HEK293 (cell line): ENCODE measurements at regions not wholly inside any gene's neighbourhood (a gene's known extent, or its start where the extent isn't known, plus 50 kb on each side); places are given as distances from the start of the nearest gene placed in this dataset.

Experiments used
- CTCF ChIA-PET: fragments of 350-600 bp; formaldehyde crosslinking; extraction: SDS; loops from one replicate; lab custom pipeline; 2021; ENCODE audit warnings: antibody characterized with exemption; lab: Yijun Ruan, JAX
- POLR2A ChIA-PET: fragments of 300-600 bp; formaldehyde crosslinking; extraction: SDS; loops from one replicate; lab custom pipeline; 2020; ENCODE audit warnings: antibody characterized with exemption, inconsistent platforms; lab: Yijun Ruan, JAX
- H3K27ac ChIP-seq: fragments of 200-500 bp; sonication (Bioruptor generic); 2 replicates; pipeline ENCODE4 v1.5.1; 2014; ENCODE audit warnings: low read depth, low read length, control low read depth, inconsistent platforms; ENCODE audit errors: extremely low read depth
- H3K36me3 ChIP-seq, 2 experiments: fragments of 200-500 bp in 1 of 2; sonication (Bioruptor generic) in 1 of 2; 1 replicate in 1 of 2; 2 replicates in 1 of 2; pipeline ENCODE4 v1.5.1; 2014 to 2017; ENCODE audit warnings: inconsistent platforms in 2 of 2, low read length in 2 of 2; ENCODE audit not compliant: control insufficient read depth in 2 of 2, insufficient read depth in 1 of 2
- H3K4me1 ChIP-seq: fragments of 200-500 bp; sonication (Bioruptor generic); 2 replicates; pipeline ENCODE4 v1.5.1; 2014; ENCODE audit warnings: mild to moderate bottlenecking, low read length, inconsistent platforms; ENCODE audit not compliant: control insufficient read depth, insufficient read depth
- H3K4me3 ChIP-seq: 2 replicates; pipeline ENCODE4 v1.5.1; 2011; ENCODE audit warnings: low read depth, mild to moderate bottlenecking, control low read depth, low read length, moderate library complexity
- H3K9me3 ChIP-seq: fragments of 200-500 bp; sonication (Bioruptor generic); 2 replicates; pipeline ENCODE4 v1.5.1; 2014; ENCODE audit warnings: low read depth, low read length, inconsistent platforms; ENCODE audit not compliant: control insufficient read depth, insufficient read depth
- EGR2 ChIP-seq: fragments of 450-650 bp; formaldehyde crosslinking; IDR thresholded peaks from 2 replicates; pipeline ENCODE4 v1.5.1; 2016; ENCODE audit warnings: low read depth, missing biosample characterization, missing genetic modification characterization
- GLI4 ChIP-seq: fragments of 450-650 bp; formaldehyde crosslinking; IDR thresholded peaks from 2 replicates; pipeline ENCODE4 v1.5.1; 2016; ENCODE audit warnings: missing biosample characterization, missing genetic modification characterization
- GLIS1 ChIP-seq: fragments of 450-650 bp; formaldehyde crosslinking; IDR thresholded peaks from 2 replicates; pipeline ENCODE4 v1.5.1; 2016; ENCODE audit warnings: missing biosample characterization, missing genetic modification characterization
- HOXA7 ChIP-seq: sonication (generic); formaldehyde crosslinking; IDR thresholded peaks from 2 replicates; pipeline ENCODE4 v1.8.1; 2022; ENCODE audit warnings: missing genetic modification reagents, borderline replicate concordance
- KLF1 ChIP-seq: fragments of 450-650 bp; formaldehyde crosslinking; IDR thresholded peaks from 2 replicates; pipeline ENCODE4 v1.5.1; 2016; ENCODE audit warnings: missing biosample characterization, missing genetic modification characterization
- ZEB2 ChIP-seq: fragments of 450-650 bp; formaldehyde crosslinking; IDR thresholded peaks from 2 replicates; pipeline ENCODE4 v1.5.1; 2016; ENCODE audit warnings: missing biosample characterization, missing genetic modification characterization
- ZFP3 ChIP-seq: fragments of 450-650 bp; formaldehyde crosslinking; IDR thresholded peaks from 2 replicates; pipeline ENCODE4 v1.5.1; 2016; ENCODE audit warnings: low read depth, missing biosample characterization, missing genetic modification characterization
- ZNF248 ChIP-seq: fragments of 450-650 bp; formaldehyde crosslinking; IDR thresholded peaks from 2 replicates; pipeline ENCODE4 v1.5.1; 2017; ENCODE audit warnings: missing biosample characterization, missing genetic modification characterization
- ZNF335 ChIP-seq: fragments of 450-650 bp; formaldehyde crosslinking; conservative IDR thresholded peaks from 2 replicates; pipeline ENCODE4 v1.5.1; 2016; ENCODE audit warnings: missing biosample characterization, missing genetic modification characterization
- ZNF350 ChIP-seq: fragments of 450-650 bp; formaldehyde crosslinking; IDR thresholded peaks from 2 replicates; pipeline ENCODE4 v1.5.0; 2017; ENCODE audit warnings: missing biosample characterization, mild to moderate bottlenecking, missing genetic modification characterization
- ZNF423 ChIP-seq: fragments of 450-650 bp; formaldehyde crosslinking; IDR thresholded peaks from 2 replicates; pipeline ENCODE4 v1.5.1; 2016; ENCODE audit warnings: missing biosample characterization, missing genetic modification characterization
- ZNF473 ChIP-seq: fragments of 450-650 bp; formaldehyde crosslinking; IDR thresholded peaks from 2 replicates; pipeline ENCODE4 v1.5.1; 2017; ENCODE audit warnings: missing biosample characterization, missing genetic modification characterization
- ZNF549 ChIP-seq: fragments of 450-650 bp; IDR thresholded peaks from 2 replicates; pipeline ENCODE4 v1.5.1; 2018; ENCODE audit warnings: missing biosample characterization, missing genetic modification characterization, mild to moderate bottlenecking, inconsistent platforms, moderate library complexity
- ZNF555 ChIP-seq: fragments of 450-650 bp; formaldehyde crosslinking; conservative IDR thresholded peaks from 2 replicates; pipeline ENCODE4 v1.5.1; 2017; ENCODE audit warnings: missing biosample characterization, mild to moderate bottlenecking, missing genetic modification characterization, inconsistent platforms
- ZNF785 ChIP-seq: fragments of 450-650 bp; formaldehyde crosslinking; IDR thresholded peaks from 2 replicates; pipeline ENCODE4 v1.5.1; 2016; ENCODE audit warnings: missing biosample characterization, missing genetic modification characterization
- ZSCAN16 ChIP-seq: fragments of 450-650 bp; formaldehyde crosslinking; IDR thresholded peaks from 2 replicates; pipeline ENCODE4 v1.5.1; 2016; ENCODE audit warnings: missing biosample characterization, missing genetic modification characterization
- TF ChIP-seq, protein P1 (sequence below): IDR thresholded peaks from 2 replicates; pipeline ENCODE4 v1.6.1; 2011; ENCODE audit warnings: mild to moderate bottlenecking, low read depth, low read length, borderline replicate concordance
- TF ChIP-seq, protein P2 (sequence below): fragments of 450-650 bp; formaldehyde crosslinking; IDR thresholded peaks from 2 replicates; pipeline ENCODE4 v1.5.1; 2016; ENCODE audit warnings: missing biosample characterization, missing genetic modification characterization
- TF ChIP-seq, protein P3 (sequence below): fragments of 450-650 bp; formaldehyde crosslinking; IDR thresholded peaks from 2 replicates; pipeline ENCODE4 v1.5.1; 2016; ENCODE audit warnings: missing biosample characterization, missing genetic modification characterization
- TF ChIP-seq, protein P4 (sequence below): fragments of 450-650 bp; formaldehyde crosslinking; IDR thresholded peaks from 2 replicates; pipeline ENCODE4; 2016; ENCODE audit warnings: missing biosample characterization, missing genetic modification characterization
- TF ChIP-seq, protein P5 (sequence below): fragments of 450-650 bp; formaldehyde crosslinking; IDR thresholded peaks from 2 replicates; pipeline ENCODE4 v1.5.0; 2017; ENCODE audit warnings: missing biosample characterization, missing genetic modification characterization, borderline replicate concordance
- TF ChIP-seq, protein P6 (sequence below): fragments of 450-650 bp; formaldehyde crosslinking; IDR thresholded peaks from 2 replicates; pipeline ENCODE4 v1.5.1; 2016; ENCODE audit warnings: missing biosample characterization, missing genetic modification characterization
- TF ChIP-seq, protein P7 (sequence below): fragments of 450-650 bp; formaldehyde crosslinking; IDR thresholded peaks from 2 replicates; pipeline ENCODE4 v1.5.1; 2017; ENCODE audit warnings: missing biosample characterization, missing genetic modification characterization

DNA sequence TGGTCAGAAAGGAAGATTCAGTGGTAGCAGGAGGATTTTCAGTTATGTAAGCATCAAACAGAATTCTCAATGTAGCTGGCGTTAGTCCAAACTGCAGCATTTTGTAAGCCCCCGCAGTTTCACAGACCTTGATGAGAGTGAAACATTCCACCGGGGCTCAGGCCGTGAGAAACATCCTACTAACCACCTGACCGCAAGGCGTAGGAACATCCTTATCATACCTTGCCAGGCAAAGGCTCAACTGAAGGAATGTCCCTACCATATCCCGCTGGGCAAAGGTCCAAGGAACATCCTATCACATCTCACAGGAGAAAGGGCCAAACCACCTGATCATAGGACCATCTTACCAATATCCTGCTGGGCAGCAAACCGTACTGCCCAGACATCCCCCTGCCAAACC, 624.8 kb upstream of the TMEM132C start (continued):
- TF ChIP-seq, protein P1, sequence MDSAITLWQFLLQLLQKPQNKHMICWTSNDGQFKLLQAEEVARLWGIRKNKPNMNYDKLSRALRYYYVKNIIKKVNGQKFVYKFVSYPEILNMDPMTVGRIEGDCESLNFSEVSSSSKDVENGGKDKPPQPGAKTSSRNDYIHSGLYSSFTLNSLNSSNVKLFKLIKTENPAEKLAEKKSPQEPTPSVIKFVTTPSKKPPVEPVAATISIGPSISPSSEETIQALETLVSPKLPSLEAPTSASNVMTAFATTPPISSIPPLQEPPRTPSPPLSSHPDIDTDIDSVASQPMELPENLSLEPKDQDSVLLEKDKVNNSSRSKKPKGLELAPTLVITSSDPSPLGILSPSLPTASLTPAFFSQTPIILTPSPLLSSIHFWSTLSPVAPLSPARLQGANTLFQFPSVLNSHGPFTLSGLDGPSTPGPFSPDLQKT, result no peak
- TF ChIP-seq ZNF335 (tag by site-specific recombination), result no peak

DNA sequence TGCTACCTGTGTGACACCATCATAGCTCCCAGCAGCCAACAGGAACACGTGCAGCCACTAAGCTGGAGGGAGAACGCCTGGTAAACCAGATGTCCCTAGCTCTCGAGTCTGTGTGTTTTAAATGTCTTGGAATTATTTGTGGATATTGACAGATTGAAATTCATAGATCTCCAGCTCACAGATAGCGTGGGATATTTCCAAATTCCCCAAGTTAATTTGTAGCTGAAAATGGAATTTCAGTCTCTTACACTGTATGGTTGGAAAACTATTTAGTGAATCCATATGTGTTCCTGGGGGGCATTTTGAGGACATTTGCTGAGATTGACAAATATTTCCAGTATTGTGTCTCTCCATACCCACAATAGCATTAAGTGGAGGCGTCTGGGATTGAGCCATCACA, 618.6 kb upstream of the TMEM132C start:
- H3K36me3 ChIP-seq, result no peaks in the 10 kb centered on the region
- no peak overlapping the region for H3K27ac ChIP-seq
- TF ChIP-seq ZNF473 (no peak), KLF1 (tag by site-specific recombination) (no peak), ZNF423 (no peak)
- no peak overlapping the region for H3K4me3 ChIP-seq
- no peaks in the 10 kb centered on the region for H3K4me1 ChIP-seq
- H3K9me3 ChIP-seq, result no peaks in the 10 kb centered on the region
- ChIA-PET POLR2A (no interaction called here), CTCF (interaction anchor here (0.9 kb wide), 1 partner anchor 41 kb away, joined by 3 read pairs; no protein-coding TSS in a partner anchor)

DNA sequence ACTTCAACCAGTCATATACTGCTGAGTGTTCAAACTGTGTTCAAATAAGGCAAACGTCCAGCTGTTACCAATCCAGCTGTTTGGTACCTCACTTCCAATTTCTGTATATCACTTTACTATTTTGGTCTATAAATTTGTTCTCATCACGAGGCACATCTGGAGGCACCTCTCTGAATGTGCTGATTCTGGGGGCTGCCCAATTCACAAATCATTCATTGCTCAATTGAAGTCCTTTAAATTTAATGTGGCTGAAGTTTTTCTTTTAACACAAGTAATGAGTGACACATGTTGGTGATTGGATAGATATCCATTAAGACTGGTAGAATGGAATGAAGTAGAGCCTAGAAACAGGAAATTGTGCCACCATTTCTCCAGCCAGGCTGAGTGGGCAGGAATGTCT, 617.0 kb upstream of the TMEM132C start:
- H3K36me3 ChIP-seq, result no peaks in the 10 kb centered on the region
- no peak overlapping the region for H3K27ac ChIP-seq
- ChIA-PET POLR2A (no interaction called here), CTCF (no interaction called here)
- H3K4me3 ChIP-seq, result no peak overlapping the region
- no peaks in the 10 kb centered on the region for H3K4me1 ChIP-seq
- no peaks in the 10 kb centered on the region for H3K9me3 ChIP-seq
- TF ChIP-seq ZNF350 (tag by site-specific recombination) (no peak), ZNF785 (tag by site-specific recombination) (no peak), ZEB2 (tag by site-specific recombination) (no peak), ZNF549 (tag by site-specific recombination) (no peak), HOXA7 (no peak), ZNF248 (tag by site-specific recombination) (no peak), ZFP3 (no peak), GLIS1 (tag by site-specific recombination) (no peak), GLI4 (tag by site-specific recombination) (no peak), ZSCAN16 (tag by site-specific recombination) (no peak), EGR2 (tag by site-specific recombination) (no peak), ZNF555 (tag by site-specific recombination) (no peak)
- TF ChIP-seq, protein P2, sequence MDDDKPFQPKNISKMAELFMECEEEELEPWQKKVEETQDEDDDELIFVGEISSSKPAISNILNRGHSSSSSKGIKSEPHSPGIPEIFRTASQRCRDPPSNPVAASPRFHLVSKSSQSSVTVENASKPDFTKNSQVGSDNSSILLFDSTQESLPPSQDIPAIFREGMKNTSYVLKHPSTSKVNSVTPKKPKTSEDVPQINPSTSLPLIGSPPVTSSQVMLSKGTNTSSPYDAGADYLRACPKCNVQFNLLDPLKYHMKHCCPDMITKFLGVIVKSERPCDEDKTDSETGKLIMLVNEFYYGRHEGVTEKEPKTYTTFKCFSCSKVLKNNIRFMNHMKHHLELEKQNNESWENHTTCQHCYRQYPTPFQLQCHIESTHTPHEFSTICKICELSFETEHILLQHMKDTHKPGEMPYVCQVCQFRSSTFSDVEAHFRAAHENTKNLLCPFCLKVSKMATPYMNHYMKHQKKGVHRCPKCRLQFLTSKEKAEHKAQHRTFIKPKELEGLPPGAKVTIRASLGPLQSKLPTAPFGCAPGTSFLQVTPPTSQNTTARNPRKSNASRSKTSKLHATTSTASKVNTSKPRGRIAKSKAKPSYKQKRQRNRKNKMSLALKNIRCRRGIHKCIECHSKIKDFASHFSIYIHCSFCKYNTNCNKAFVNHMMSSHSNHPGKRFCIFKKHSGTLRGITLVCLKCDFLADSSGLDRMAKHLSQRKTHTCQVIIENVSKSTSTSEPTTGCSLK (tag by site-specific recombination), result no peak
- TF ChIP-seq, protein P3, sequence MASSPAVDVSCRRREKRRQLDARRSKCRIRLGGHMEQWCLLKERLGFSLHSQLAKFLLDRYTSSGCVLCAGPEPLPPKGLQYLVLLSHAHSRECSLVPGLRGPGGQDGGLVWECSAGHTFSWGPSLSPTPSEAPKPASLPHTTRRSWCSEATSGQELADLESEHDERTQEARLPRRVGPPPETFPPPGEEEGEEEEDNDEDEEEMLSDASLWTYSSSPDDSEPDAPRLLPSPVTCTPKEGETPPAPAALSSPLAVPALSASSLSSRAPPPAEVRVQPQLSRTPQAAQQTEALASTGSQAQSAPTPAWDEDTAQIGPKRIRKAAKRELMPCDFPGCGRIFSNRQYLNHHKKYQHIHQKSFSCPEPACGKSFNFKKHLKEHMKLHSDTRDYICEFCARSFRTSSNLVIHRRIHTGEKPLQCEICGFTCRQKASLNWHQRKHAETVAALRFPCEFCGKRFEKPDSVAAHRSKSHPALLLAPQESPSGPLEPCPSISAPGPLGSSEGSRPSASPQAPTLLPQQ, result no peak
- TF ChIP-seq, protein P4, sequence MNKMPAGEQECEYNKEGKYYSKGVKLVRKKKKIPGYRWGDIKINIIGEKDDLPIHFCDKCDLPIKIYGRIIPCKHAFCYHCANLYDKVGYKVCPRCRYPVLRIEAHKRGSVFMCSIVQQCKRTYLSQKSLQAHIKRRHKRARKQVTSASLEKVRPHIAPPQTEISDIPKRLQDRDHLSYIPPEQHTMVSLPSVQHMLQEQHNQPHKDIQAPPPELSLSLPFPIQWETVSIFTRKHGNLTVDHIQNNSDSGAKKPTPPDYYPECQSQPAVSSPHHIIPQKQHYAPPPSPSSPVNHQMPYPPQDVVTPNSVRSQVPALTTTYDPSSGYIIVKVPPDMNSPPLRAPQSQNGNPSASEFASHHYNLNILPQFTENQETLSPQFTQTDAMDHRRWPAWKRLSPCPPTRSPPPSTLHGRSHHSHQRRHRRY, result no peak
- TF ChIP-seq, protein P5, sequence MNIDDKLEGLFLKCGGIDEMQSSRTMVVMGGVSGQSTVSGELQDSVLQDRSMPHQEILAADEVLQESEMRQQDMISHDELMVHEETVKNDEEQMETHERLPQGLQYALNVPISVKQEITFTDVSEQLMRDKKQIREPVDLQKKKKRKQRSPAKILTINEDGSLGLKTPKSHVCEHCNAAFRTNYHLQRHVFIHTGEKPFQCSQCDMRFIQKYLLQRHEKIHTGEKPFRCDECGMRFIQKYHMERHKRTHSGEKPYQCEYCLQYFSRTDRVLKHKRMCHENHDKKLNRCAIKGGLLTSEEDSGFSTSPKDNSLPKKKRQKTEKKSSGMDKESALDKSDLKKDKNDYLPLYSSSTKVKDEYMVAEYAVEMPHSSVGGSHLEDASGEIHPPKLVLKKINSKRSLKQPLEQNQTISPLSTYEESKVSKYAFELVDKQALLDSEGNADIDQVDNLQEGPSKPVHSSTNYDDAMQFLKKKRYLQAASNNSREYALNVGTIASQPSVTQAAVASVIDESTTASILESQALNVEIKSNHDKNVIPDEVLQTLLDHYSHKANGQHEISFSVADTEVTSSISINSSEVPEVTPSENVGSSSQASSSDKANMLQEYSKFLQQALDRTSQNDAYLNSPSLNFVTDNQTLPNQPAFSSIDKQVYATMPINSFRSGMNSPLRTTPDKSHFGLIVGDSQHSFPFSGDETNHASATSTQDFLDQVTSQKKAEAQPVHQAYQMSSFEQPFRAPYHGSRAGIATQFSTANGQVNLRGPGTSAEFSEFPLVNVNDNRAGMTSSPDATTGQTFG (tag by site-specific recombination), result no peak
- TF ChIP-seq, protein P6, sequence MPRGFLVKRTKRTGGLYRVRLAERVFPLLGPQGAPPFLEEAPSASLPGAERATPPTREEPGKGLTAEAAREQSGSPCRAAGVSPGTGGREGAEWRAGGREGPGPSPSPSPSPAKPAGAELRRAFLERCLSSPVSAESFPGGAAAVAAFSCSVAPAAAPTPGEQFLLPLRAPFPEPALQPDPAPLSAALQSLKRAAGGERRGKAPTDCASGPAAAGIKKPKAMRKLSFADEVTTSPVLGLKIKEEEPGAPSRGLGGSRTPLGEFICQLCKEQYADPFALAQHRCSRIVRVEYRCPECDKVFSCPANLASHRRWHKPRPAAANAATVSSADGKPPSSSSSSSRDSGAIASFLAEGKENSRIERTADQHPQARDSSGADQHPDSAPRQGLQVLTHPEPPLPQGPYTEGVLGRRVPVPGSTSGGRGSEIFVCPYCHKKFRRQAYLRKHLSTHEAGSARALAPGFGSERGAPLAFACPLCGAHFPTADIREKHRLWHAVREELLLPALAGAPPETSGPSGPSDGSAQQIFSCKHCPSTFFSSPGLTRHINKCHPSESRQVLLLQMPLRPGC (tag by site-specific recombination), result no peak
- TF ChIP-seq, protein P7, sequence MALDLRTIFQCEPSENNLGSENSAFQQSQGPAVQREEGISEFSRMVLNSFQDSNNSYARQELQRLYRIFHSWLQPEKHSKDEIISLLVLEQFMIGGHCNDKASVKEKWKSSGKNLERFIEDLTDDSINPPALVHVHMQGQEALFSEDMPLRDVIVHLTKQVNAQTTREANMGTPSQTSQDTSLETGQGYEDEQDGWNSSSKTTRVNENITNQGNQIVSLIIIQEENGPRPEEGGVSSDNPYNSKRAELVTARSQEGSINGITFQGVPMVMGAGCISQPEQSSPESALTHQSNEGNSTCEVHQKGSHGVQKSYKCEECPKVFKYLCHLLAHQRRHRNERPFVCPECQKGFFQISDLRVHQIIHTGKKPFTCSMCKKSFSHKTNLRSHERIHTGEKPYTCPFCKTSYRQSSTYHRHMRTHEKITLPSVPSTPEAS, result no peak
